ES-I3 (cell line): ENCODE measurements at regions not wholly inside any gene's neighbourhood (a gene's known extent, or its start where the extent isn't known, plus 50 kb on each side); places are given as distances from the start of the nearest gene placed in this dataset.
"Not testable (repeated sequence)": the region's sequence is repeated elsewhere in the genome, so short reads cannot be mapped to it uniquely, and the experiment has no call there.

Experiments
- H3K36me3 ChIP-seq: 2 replicates; pipeline ENCODE4 v1.6.1; 2013; ENCODE audit warnings: mild to moderate bottlenecking, low read length, control low read depth, moderate library complexity; ENCODE audit not compliant: insufficient read depth
- H3K4me1 ChIP-seq: 2 replicates; pipeline ENCODE4 v1.6.1; 2013; ENCODE audit warnings: mild to moderate bottlenecking, control low read depth, low read length; ENCODE audit not compliant: insufficient read depth
- H3K9ac ChIP-seq: 2 replicates; pipeline ENCODE4 v1.6.1; 2013; ENCODE audit warnings: low read depth, mild to moderate bottlenecking, low read length, moderate library complexity
- H3K9me3 ChIP-seq: 2 replicates; pipeline ENCODE4 v1.6.1; 2013; ENCODE audit warnings: mild to moderate bottlenecking, low read length, moderate library complexity; ENCODE audit not compliant: control insufficient read depth, insufficient read depth

GRCh38 chrX:111041018-111041462 lies 55.0 kb upstream of the PAK3 start:
- Histone ChIP-seq H3K36me3 (no peaks in the 10 kb centered on the region), H3K9ac (no peak overlapping the region), H3K9me3 (no peaks in the 10 kb centered on the region), H3K4me1 (peaks cover 15% of the 10 kb centered on the region; the same call in 1 of the 2 replicates)

DNA sequence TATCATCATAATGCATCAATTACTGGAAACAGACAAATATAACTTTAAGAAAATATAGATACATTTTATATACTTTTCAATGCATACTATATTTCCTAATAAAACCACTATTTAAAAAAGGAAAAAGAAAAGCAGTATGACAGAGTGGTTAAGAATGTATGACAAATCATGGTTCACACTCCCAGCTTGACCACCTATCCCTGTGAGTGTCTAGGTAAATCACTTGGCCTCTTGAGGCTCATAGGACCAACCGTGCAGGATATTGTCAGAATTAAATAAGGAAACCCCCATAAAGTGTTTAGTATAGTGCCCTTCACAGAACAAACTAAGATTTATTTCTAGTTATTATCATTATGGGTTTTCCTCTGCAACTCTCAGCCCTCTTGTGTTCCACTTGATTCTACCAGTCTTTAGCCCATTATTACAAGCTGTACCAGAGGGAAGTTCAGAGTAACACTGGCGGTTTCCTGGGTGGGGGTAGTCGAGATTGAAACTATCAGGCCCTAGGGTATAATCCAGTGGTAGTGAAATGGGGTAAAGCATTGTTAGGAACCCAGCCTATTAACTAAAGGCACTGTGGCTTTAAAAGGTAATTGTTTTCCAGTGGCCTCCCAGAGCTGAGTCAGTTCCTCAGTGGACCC lies 55.5 kb upstream of the PAK3 start:
- Histone ChIP-seq H3K9me3 (no peaks in the 10 kb centered on the region), H3K9ac (no peak overlapping the region), H3K4me1 (peaks cover 15% of the 10 kb centered on the region; the same call in 1 of the 2 replicates), H3K36me3 (no peaks in the 10 kb centered on the region)

DNA sequence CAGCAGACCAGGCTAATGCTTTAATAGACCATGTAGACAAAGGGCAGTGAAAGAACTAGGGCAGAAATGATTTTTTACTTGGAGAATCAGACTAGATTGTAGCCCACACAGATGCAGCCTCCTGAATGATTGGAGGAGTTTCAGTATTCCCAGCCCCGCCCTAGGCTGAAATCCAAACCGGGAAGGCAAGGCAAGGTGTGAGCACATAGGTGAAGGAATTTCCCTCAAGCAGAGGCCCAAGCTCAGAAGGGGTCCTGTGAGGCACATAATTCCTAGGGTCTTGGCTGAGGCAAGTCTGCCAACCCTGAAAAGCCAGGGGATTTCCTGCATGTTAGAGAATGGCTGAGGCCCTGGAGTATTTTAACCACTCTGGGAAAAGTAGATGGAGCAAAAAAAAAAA lies 56.4 kb upstream of the PAK3 start:
- no peaks in the 10 kb centered on the region for H3K9me3 ChIP-seq
- H3K4me1 ChIP-seq, result peaks cover 15% of the 10 kb centered on the region; the same call in 1 of the 2 replicates
- no peaks in the 10 kb centered on the region for H3K36me3 ChIP-seq
- no peak overlapping the region for H3K9ac ChIP-seq

- H3K9ac ChIP-seq, result no peak overlapping the region
- no peaks in the 10 kb centered on the region for H3K36me3 ChIP-seq
- peaks cover 13% of the 10 kb centered on the region; the same call in 1 of the 2 replicates for H3K4me1 ChIP-seq
- no peaks in the 10 kb centered on the region for H3K9me3 ChIP-seq
These were observed 60.0 kb upstream of the PAK3 start for GRCh38 chrX:111035991-111036390.

DNA sequence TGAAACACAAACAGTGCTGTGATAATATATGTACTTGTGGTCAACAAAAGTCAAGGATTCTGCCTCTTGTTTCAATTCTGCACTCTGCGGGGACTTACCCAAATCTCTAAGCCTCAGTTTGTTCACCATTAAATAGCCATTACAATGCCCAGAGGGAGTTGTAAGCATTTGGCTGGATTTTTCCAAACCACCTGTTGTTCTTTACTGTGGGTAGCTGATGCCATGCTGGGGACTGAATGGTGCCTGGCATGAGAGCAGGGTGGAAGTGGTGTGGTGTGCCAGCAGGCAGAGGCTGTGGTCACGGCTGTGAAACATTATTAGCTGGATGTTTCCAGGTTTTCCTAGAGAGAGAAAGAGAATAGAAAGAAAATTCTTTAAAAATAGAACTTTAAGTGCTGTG lies 60.7 kb upstream of the PAK3 start:
- Histone ChIP-seq H3K36me3 (no peaks in the 10 kb centered on the region), H3K4me1 (peaks cover 7% of the 10 kb centered on the region; the same call in 1 of the 2 replicates), H3K9ac (no peak overlapping the region), H3K9me3 (no peaks in the 10 kb centered on the region)

GRCh38 chrX:111022998-111023397 lies 73.0 kb upstream of the PAK3 start:
- not testable (repeated sequence) for H3K4me1 ChIP-seq, H3K36me3 ChIP-seq, H3K9ac ChIP-seq

DNA sequence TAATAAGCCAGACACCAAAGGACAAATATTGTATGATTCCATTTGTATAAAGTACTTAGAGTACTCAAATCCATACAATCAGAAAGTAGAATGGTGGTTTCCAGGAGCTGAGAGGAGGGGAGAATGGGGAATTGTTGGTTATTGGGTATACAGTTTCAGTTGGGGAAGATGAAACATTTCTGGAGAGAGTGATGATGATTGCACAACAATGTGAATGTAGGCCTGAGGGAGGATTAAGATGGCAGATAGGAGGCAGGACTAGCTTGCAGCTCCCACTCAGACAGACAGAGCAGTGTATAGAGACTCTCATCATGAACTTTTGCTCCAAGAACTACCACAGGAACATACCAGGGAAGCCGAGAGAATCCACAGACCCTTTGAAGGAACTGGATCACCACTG lies 75.7 kb upstream of the PAK3 start:
- no peak overlapping the region for H3K9ac ChIP-seq
- no peaks in the 10 kb centered on the region for H3K9me3 ChIP-seq
- no peaks in the 10 kb centered on the region for H3K36me3 ChIP-seq
- no peaks in the 10 kb centered on the region for H3K4me1 ChIP-seq

More at GRCh38 chrX:111022998-111023397, 73.0 kb upstream of the PAK3 start:
- not testable (repeated sequence) for H3K9me3 ChIP-seq

DNA sequence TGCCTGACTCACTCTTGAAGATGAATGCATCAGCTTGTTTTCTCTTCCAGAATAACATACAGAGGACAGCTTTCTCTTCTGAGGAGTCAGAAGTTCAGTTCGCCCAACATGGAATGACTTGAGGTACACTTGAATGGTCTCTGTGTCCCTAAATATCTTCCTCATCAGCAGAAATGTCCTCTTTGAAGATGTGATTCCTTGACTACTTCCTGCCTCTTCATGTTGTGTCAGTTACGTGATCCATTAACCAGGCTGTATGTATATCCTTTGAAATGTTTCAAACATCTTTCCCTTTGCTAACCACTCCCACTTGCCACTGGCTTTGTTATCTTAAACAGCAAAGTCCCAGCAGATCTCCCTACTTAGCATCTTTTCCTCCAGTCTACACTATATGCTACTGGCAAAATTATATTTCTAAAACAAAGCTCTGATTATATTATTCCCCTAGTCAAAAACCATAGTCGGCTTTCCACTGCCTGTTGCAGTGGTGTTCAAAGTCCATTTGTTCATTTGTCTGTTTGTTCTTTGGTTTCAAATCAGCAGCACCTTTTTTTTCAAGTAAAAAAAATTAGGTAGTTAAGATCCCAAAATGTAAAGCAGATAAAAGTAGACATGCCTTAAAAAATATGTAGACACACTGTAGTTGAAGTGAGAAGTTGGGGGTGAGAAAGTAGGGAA lies 82.1 kb upstream of the PAK3 start:
- Histone ChIP-seq H3K36me3 (no peaks in the 10 kb centered on the region), H3K9me3 (no peaks in the 10 kb centered on the region), H3K4me1 (peaks cover 6% of the 10 kb centered on the region; the same call in 1 of the 2 replicates), H3K9ac (no peak overlapping the region)

DNA sequence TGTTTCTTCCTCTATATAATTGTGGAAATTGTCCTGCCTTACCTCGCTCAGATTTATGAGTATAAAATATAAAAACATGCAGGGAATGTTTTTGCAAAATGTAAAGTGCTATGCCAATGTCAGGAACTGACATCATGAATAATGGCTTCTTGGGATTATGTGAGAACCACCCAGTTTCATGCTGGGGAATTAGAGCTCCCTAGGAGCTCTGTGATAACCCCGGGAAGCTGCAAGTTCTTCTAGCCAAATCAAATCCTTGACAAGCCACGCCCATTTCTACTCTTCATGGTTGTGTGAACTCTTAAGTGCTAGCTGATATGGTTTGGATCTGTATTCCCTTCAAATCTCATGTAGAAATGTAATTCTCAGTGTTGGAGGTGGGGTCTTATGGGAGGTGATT lies 85.9 kb upstream of the PAK3 start:
- H3K9ac ChIP-seq, result no peak overlapping the region
- H3K36me3 ChIP-seq, result no peaks in the 10 kb centered on the region
- no peaks in the 10 kb centered on the region for H3K9me3 ChIP-seq
- peaks cover 6% of the 10 kb centered on the region; the same call in 1 of the 2 replicates for H3K4me1 ChIP-seq

- Histone ChIP-seq H3K36me3 (no peaks in the 10 kb centered on the region), H3K9ac (no peak overlapping the region)
These were observed 86.7 kb upstream of the PAK3 start for GRCh38 chrX:111009256-111009655.

GRCh38 chrX:111008126-111008525 lies 87.9 kb upstream of the PAK3 start:
- no peaks in the 10 kb centered on the region for H3K36me3 ChIP-seq
- H3K9ac ChIP-seq, result no peak overlapping the region
- peaks cover 6% of the 10 kb centered on the region; the same call in 1 of the 2 replicates for H3K4me1 ChIP-seq
- no peaks in the 10 kb centered on the region for H3K9me3 ChIP-seq

More at GRCh38 chrX:111009256-111009655, 86.7 kb upstream of the PAK3 start:
- H3K9me3 ChIP-seq, result no peaks in the 10 kb centered on the region
- peaks cover 6% of the 10 kb centered on the region; the same call in 1 of the 2 replicates for H3K4me1 ChIP-seq

DNA sequence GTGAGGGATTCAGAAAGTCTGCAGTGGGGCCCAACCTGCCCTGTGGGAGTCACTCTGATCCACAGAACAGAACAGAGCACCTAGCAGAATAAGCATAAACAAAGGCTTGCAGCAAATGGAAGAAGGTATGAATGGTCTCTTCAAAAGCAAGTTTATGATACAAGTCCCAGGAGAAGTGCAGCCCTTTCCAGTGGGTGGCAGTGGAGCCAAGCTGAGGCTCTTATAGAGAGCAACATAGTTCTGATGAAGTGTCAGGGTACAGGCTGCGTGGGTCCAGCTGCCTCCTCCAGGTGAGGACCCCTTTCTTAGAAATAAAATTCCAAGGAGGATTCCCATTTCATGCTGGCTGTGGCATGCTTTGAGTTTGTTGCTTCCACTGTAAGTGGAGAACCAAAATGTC lies 88.8 kb upstream of the PAK3 start:
- Histone ChIP-seq H3K4me1 (peaks cover 6% of the 10 kb centered on the region; the same call in 1 of the 2 replicates), H3K9ac (no peak overlapping the region), H3K36me3 (no peaks in the 10 kb centered on the region), H3K9me3 (no peaks in the 10 kb centered on the region)

- H3K9me3 ChIP-seq, result no peaks in the 10 kb centered on the region
- H3K9ac ChIP-seq, result no peak overlapping the region
These were observed 89.9 kb upstream of the PAK3 start for GRCh38 chrX:111006116-111006515.

GRCh38 chrX:111005166-111005565 lies 90.8 kb upstream of the PAK3 start:
- no peaks in the 10 kb centered on the region; the same call in 1 of the 2 replicates for H3K4me1 ChIP-seq
- H3K9me3 ChIP-seq, result no peaks in the 10 kb centered on the region
- no peaks in the 10 kb centered on the region for H3K36me3 ChIP-seq
- H3K9ac ChIP-seq, result no peak overlapping the region

More at GRCh38 chrX:111006116-111006515, 89.9 kb upstream of the PAK3 start:
- Histone ChIP-seq H3K4me1 (peaks cover 3% of the 10 kb centered on the region; the same call in 1 of the 2 replicates), H3K36me3 (no peaks in the 10 kb centered on the region)

GRCh38 chrX:111003118-111003517 lies 92.9 kb upstream of the PAK3 start:
- H3K4me1 ChIP-seq, result no peaks in the 10 kb centered on the region; the same call in 1 of the 2 replicates
- no peak overlapping the region for H3K9ac ChIP-seq
- no peaks in the 10 kb centered on the region for H3K9me3 ChIP-seq
- no peaks in the 10 kb centered on the region for H3K36me3 ChIP-seq
